MM.1S (cell line): ENCODE measurements at regions not wholly inside any gene's neighbourhood (a gene's known extent, or its start where the extent isn't known, plus 50 kb on each side); places are given as distances from the start of the nearest gene placed in this dataset.

Experiments used
- DNase-seq: peaks from one replicate; pipeline ENCODE4 v3.0.0-alpha.2; 2015
- H2AFZ ChIP-seq: fragments of 300-600 bp; sonication (generic); 2 replicates; pipeline ENCODE4 v1.6.0; 2016; ENCODE audit warnings: antibody characterized with exemption, low read length
- H3F3A ChIP-seq: fragments of 300-600 bp; sonication (generic); 2 replicates; pipeline ENCODE4 v1.6.1; 2016; ENCODE audit warnings: mild to moderate bottlenecking, antibody characterized with exemption, low read length, moderate library complexity, mixed read lengths; ENCODE audit not compliant: insufficient read depth
- H3K27ac ChIP-seq: fragments of 300-600 bp; sonication (generic); 2 replicates; pipeline ENCODE4 v1.5.1; 2016; ENCODE audit warnings: mild to moderate bottlenecking, low read length
- H3K27me3 ChIP-seq: fragments of 300-600 bp; sonication (generic); replicated peaks from 2 replicates; pipeline ENCODE4 v1.6.0; 2016; ENCODE audit warnings: low read length; ENCODE audit not compliant: insufficient read depth
- H3K36me3 ChIP-seq: fragments of 300-600 bp; sonication (generic); replicated peaks from 2 replicates; pipeline ENCODE4 v1.6.1; 2016; ENCODE audit warnings: mild to moderate bottlenecking, low read length, mixed read lengths; ENCODE audit not compliant: insufficient read depth
- H3K4me1 ChIP-seq: fragments of 300-600 bp; sonication (generic); 2 replicates; pipeline ENCODE4 v1.6.1; 2016; ENCODE audit warnings: low read length, mixed read lengths
- H3K4me2 ChIP-seq: fragments of 300-600 bp; sonication (generic); 2 replicates; pipeline ENCODE4 v1.6.0; 2016; ENCODE audit warnings: low read depth, low read length
- H3K4me3 ChIP-seq: fragments of 300-600 bp; sonication (generic); 2 replicates; pipeline ENCODE4 v1.5.1; 2016; ENCODE audit warnings: low read length, mixed read lengths
- H3K79me2 ChIP-seq: fragments of 300-600 bp; sonication (generic); 2 replicates; pipeline ENCODE4 v1.6.1; 2016; ENCODE audit warnings: mixed run types, low read length, mixed read lengths
- H3K9ac ChIP-seq: fragments of 300-600 bp; sonication (generic); 2 replicates; pipeline ENCODE4 v1.6.1; 2016; ENCODE audit warnings: low read length, mixed read lengths
- H3K9me2 ChIP-seq: fragments of 300-600 bp; sonication (generic); replicated peaks from 2 replicates; pipeline ENCODE4 v1.6.1; 2016; ENCODE audit warnings: mild to moderate bottlenecking, low read length, mixed read lengths; ENCODE audit not compliant: insufficient read depth
- H3K9me3 ChIP-seq: fragments of 300-600 bp; sonication (generic); replicated peaks from 2 replicates; pipeline ENCODE4 v1.6.1; 2016; ENCODE audit warnings: mild to moderate bottlenecking, low read length, mixed read lengths; ENCODE audit not compliant: insufficient read depth
- H4K20me1 ChIP-seq: fragments of 300-600 bp; sonication (generic); 2 replicates; pipeline ENCODE4 v1.6.1; 2016; ENCODE audit warnings: mild to moderate bottlenecking, low read length, moderate library complexity, mixed read lengths; ENCODE audit not compliant: insufficient read depth
- CTCF ChIP-seq: fragments of 300-600 bp; sonication (generic); IDR thresholded peaks from 2 replicates; pipeline ENCODE4 v1.5.1; 2016; ENCODE audit warnings: antibody characterized with exemption, low read length, mixed read lengths
- EZH2 ChIP-seq: fragments of 300-600 bp; sonication (generic); optimal IDR thresholded peaks from 2 replicates; pipeline ENCODE3; 2017; ENCODE audit warnings: low read depth, mild to moderate bottlenecking, antibody characterized with exemption, low read length, mixed read lengths
- EZH2phosphoT487 ChIP-seq: fragments of 300-600 bp; sonication (generic); IDR thresholded peaks from 2 replicates; pipeline ENCODE4 v1.6.1; 2018; ENCODE audit warnings: antibody characterized with exemption, low read length

GRCh38 chr13:104086759-104087158, 1020.5 kb upstream of the SLC10A2 start:
- Histone ChIP-seq H3K27ac (no peak overlapping the region), H3K9me2 (no peaks in the 10 kb centered on the region), H3K9ac (no peak overlapping the region), H3K36me3 (no peaks in the 10 kb centered on the region), H2AFZ (no peak overlapping the region), H3K9me3 (no peaks in the 10 kb centered on the region), H3F3A (no peaks in the 10 kb centered on the region), H3K27me3 (no peaks in the 10 kb centered on the region), H3K4me1 (no peaks in the 10 kb centered on the region), H3K4me3 (no peak overlapping the region), H3K4me2 (no peak overlapping the region), H4K20me1 (no peaks in the 10 kb centered on the region), H3K79me2 (no peaks in the 10 kb centered on the region)
- DNase-seq = no peak
- no peak for TF ChIP-seq EZH2
- TF ChIP-seq EZH2phosphoT487 = no peak
- no peak for TF ChIP-seq CTCF

- Histone ChIP-seq H3K79me2 (no peaks in the 10 kb centered on the region), H3K9me2 (no peaks in the 10 kb centered on the region), H2AFZ (no peak overlapping the region), H3F3A (no peaks in the 10 kb centered on the region), H4K20me1 (no peaks in the 10 kb centered on the region), H3K4me2 (no peak overlapping the region), H3K36me3 (no peaks in the 10 kb centered on the region), H3K4me1 (no peaks in the 10 kb centered on the region), H3K27me3 (no peaks in the 10 kb centered on the region), H3K4me3 (no peak overlapping the region), H3K9me3 (no peaks in the 10 kb centered on the region), H3K9ac (no peak overlapping the region), H3K27ac (no peak overlapping the region)
- no peak for DNase-seq
- TF ChIP-seq EZH2phosphoT487 = no peak
- no peak for TF ChIP-seq CTCF
- no peak for TF ChIP-seq EZH2
These were observed 1020.0 kb upstream of the SLC10A2 start for GRCh38 chr13:104086210-104086609.

GRCh38 chr13:104085611-104086010, 1019.4 kb upstream of the SLC10A2 start:
- no peak for DNase-seq

More at GRCh38 chr13:104085611-104086010, 1019.4 kb upstream of the SLC10A2 start:
- no peaks in the 10 kb centered on the region for H3K4me1 ChIP-seq
- no peak overlapping the region for H3K27ac ChIP-seq
- H3K27me3 ChIP-seq = no peaks in the 10 kb centered on the region
- no peak overlapping the region for H3K9ac ChIP-seq
- H2AFZ ChIP-seq = no peak overlapping the region
- H3K79me2 ChIP-seq = no peaks in the 10 kb centered on the region
- no peaks in the 10 kb centered on the region for H4K20me1 ChIP-seq
- no peaks in the 10 kb centered on the region for H3K36me3 ChIP-seq
- H3K9me2 ChIP-seq = no peaks in the 10 kb centered on the region
- H3K4me2 ChIP-seq = no peak overlapping the region
- no peak overlapping the region for H3K4me3 ChIP-seq
- TF ChIP-seq EZH2 = no peak
- no peak for TF ChIP-seq EZH2phosphoT487
- no peak for TF ChIP-seq CTCF
- no peaks in the 10 kb centered on the region for H3K9me3 ChIP-seq
- H3F3A ChIP-seq = no peaks in the 10 kb centered on the region
